T-helper 1 cell treated with Interleukin-12 subunit alpha and Interleukin-12 subunit beta and Interleukin-4 antibody, amounts not matched to agents 30 ng/mL and 1 ng/mL, for 36 hours (primary cell): ENCODE measurements at regions not wholly inside any gene's neighbourhood (a gene's known extent, or its start where the extent isn't known, plus 50 kb on each side); places are given as distances from the start of the nearest gene placed in this dataset.

Source experiments
- intact Hi-C: fragments of 100-400 bp; cut with micrococcal nuclease; formaldehyde crosslinking; loops from one replicate; pipeline ENCODE4 v1.15.1; 2024

- intact Hi-C loops: no loop called here
Observed at GRCh38 chr4:35541146-35541887, 703.0 kb downstream of the ARAP2 start.

- intact Hi-C loops: no loop called here
Observed at GRCh38 chr4:35541888-35542213, 702.5 kb downstream of the ARAP2 start.

- intact Hi-C loops: no loop called here
Observed at GRCh38 chr4:35548921-35549320, 695.4 kb downstream of the ARAP2 start.

- intact Hi-C loops: no loop called here
Observed at GRCh38 chr4:35556387-35556786, 687.9 kb downstream of the ARAP2 start.

GRCh38 chr4:35559559-35560365 is 684.6 kb downstream of the ARAP2 start:
- intact Hi-C loops: no loop called here

- intact Hi-C loops: no loop called here
Observed at GRCh38 chr4:35562861-35563260, 681.5 kb downstream of the ARAP2 start.

GRCh38 chr4:35565640-35566039 is 678.7 kb downstream of the ARAP2 start:
- intact Hi-C loops: no loop called here

- intact Hi-C loops: no loop called here
Observed at GRCh38 chr4:35591035-35591434, 653.3 kb downstream of the ARAP2 start.

GRCh38 chr4:35604252-35604651 is 640.1 kb downstream of the ARAP2 start:
- intact Hi-C loops: no loop called here

- intact Hi-C loops: no loop called here
Observed at GRCh38 chr4:35604724-35605123, 639.6 kb downstream of the ARAP2 start.

- intact Hi-C loops: no loop called here
Observed at GRCh38 chr4:35608205-35608604, 636.1 kb downstream of the ARAP2 start.

GRCh38 chr4:35614120-35614519 is 630.2 kb downstream of the ARAP2 start:
- intact Hi-C loops: no loop called here

- intact Hi-C loops: no loop called here
Observed at GRCh38 chr4:35639929-35640328, 604.4 kb downstream of the ARAP2 start.

- intact Hi-C loops: no loop called here
Observed at GRCh38 chr4:35643661-35644060, 600.7 kb downstream of the ARAP2 start.

GRCh38 chr4:35644591-35644990 is 599.7 kb downstream of the ARAP2 start:
- intact Hi-C loops: no loop called here

GRCh38 chr4:35649011-35649410 is 595.3 kb downstream of the ARAP2 start:
- intact Hi-C loops: no loop called here

- intact Hi-C loops: no loop called here
Observed at GRCh38 chr4:35649778-35650177, 594.5 kb downstream of the ARAP2 start.

GRCh38 chr4:35652197-35652596 is 592.1 kb downstream of the ARAP2 start:
- intact Hi-C loops: no loop called here

GRCh38 chr4:35653451-35653850 is 590.9 kb downstream of the ARAP2 start:
- intact Hi-C loops: no loop called here

GRCh38 chr4:35673137-35673536 is 571.2 kb downstream of the ARAP2 start:
- intact Hi-C loops: no loop called here

- intact Hi-C loops: no loop called here
Observed at GRCh38 chr4:35684755-35685154, 559.6 kb downstream of the ARAP2 start.

GRCh38 chr4:35689870-35690269 is 554.4 kb downstream of the ARAP2 start:
- intact Hi-C loops: no loop called here

- intact Hi-C loops: no loop called here
Observed at GRCh38 chr4:35690271-35690670, 554.0 kb downstream of the ARAP2 start.
